ENCODE measurements at regions not wholly inside any gene's neighbourhood (a gene's known extent, or its start where the extent isn't known, plus 50 kb on each side); places are given as distances from the start of the nearest gene placed in this dataset.

DNA sequence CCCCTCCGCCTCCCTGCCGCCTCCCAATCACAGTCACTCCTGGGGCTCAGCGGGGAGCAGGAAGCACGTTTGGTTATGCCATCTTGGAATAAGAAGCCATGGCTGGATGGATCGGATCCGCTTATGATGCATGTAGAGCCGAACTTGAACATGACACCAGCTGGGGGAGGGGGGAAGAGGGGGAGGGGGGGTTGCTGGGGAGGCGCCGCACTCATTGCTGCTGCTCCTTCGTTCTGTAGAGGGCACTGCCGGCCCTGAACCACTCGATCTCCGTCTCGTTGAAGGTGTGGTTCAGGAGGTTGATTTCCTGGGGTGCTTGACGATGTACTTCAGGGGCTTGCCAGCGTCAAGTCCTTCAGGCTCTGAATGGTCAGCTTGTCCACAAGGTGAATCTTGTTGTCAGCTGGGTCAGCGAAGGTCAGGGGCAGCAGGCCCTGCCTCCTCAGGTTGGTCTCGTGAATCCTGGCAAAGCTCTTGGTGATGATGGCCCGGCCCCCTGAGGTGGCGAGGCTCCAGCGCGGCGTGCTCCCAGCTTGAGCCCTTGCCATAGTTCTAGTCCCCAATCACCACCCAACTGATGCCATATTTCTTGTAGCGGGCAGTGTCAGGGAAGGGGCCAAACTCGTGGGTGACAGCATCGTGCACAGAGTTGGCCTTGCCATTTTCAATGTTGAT lies 476.9 kb upstream of the ISX start:
- TF ChIP-seq EZH2 (IDR thresholded peaks at IDR 0.05; ENCODE audit: insufficient read depth, poor library complexity, severe bottlenecking) (no peak), EZH2phosphoT487 (IDR thresholded peaks at IDR 0.05; ENCODE audit: insufficient read depth, low read depth) (no peak)

All from GM23248 (cell line).